COLO668 (cell line): ENCODE measurements at regions not wholly inside any gene's neighbourhood (a gene's known extent, or its start where the extent isn't known, plus 50 kb on each side); places are given as distances from the start of the nearest gene placed in this dataset.
"Not testable (repeated sequence)": the region's sequence is repeated elsewhere in the genome, so short reads cannot be mapped to it uniquely, and the experiment has no call there.

ENCODE experiments used
- DNase-seq: peaks from one replicate; lab custom pipeline; 2025; ENCODE audit not compliant: unreplicated experiment; lab: John Stamatoyannopoulos, UW

GRCh38 chr13:70338609-70339008, 230.4 kb upstream of the KLHL1 start:
- no peak for DNase-seq

GRCh38 chr13:70336866-70337265, 228.6 kb upstream of the KLHL1 start:
- DNase-seq, result no peak

- no peak for DNase-seq
These were observed 225.5 kb upstream of the KLHL1 start for GRCh38 chr13:70333752-70334151.

GRCh38 chr13:70330697-70331361, 222.6 kb upstream of the KLHL1 start:
- DNase-seq, result no peak

GRCh38 chr13:70324519-70324918, 216.3 kb upstream of the KLHL1 start:
- DNase-seq, result no peak

- DNase-seq, result no peak
These were observed 202.9 kb upstream of the KLHL1 start for GRCh38 chr13:70311191-70311590.

GRCh38 chr13:70310396-70311119, 202.3 kb upstream of the KLHL1 start:
- DNase-seq, result peak; percentile 64

GRCh38 chr13:70297189-70297616, 189.0 kb upstream of the KLHL1 start:
- DNase-seq, result no peak

- DNase-seq, result no peak
These were observed 176.1 kb upstream of the KLHL1 start for GRCh38 chr13:70284371-70284770.

- no peak for DNase-seq
These were observed 167.6 kb upstream of the KLHL1 start for GRCh38 chr13:70275841-70276240.

- no peak for DNase-seq
These were observed 147.2 kb upstream of the KLHL1 start for GRCh38 chr13:70255406-70255991.

- DNase-seq, result peak; percentile 79
These were observed 145.6 kb upstream of the KLHL1 start for GRCh38 chr13:70253834-70254233.

GRCh38 chr13:70253411-70253810, 145.2 kb upstream of the KLHL1 start:
- no peak for DNase-seq

- DNase-seq, result peak; percentile 69
These were observed 141.2 kb upstream of the KLHL1 start for GRCh38 chr13:70249332-70250064.

GRCh38 chr13:70237131-70237530, 128.9 kb upstream of the KLHL1 start:
- DNase-seq, result no peak

- DNase-seq, result no peak
These were observed 127.3 kb upstream of the KLHL1 start for GRCh38 chr13:70235565-70235964.

- DNase-seq, result no peak
These were observed 115.7 kb upstream of the KLHL1 start for GRCh38 chr13:70223911-70224310.

GRCh38 chr13:70222926-70223325, 114.7 kb upstream of the KLHL1 start:
- no peak for DNase-seq

GRCh38 chr13:70218618-70219017, 110.4 kb upstream of the KLHL1 start:
- DNase-seq, result no peak

GRCh38 chr13:70208968-70209367, 100.7 kb upstream of the KLHL1 start:
- DNase-seq, result not testable (repeated sequence)

- no peak for DNase-seq
These were observed 98.4 kb upstream of the KLHL1 start for GRCh38 chr13:70206671-70207070.
